ENCODE measurements at regions not wholly inside any gene's neighbourhood (a gene's known extent, or its start where the extent isn't known, plus 50 kb on each side); places are given as distances from the start of the nearest gene placed in this dataset.
"Not testable (repeated sequence)": the region's sequence is repeated elsewhere in the genome, so short reads cannot be mapped to it uniquely, and the experiment has no call there.

- peaks cover 5% of the 10 kb centered on the region for H3K4me1 Mint-ChIP-seq (ENCODE audit: insufficient read depth, unreplicated experiment)
- DNase-seq (ENCODE audit: unreplicated experiment) = no peak
- H3K36me3 Mint-ChIP-seq (ENCODE audit: insufficient read depth, unreplicated experiment) = no peaks in the 10 kb centered on the region
- intact Hi-C loops (cut with micrococcal nuclease) = no loop called here
- no peak for TF ChIP-seq CTCF (IDR thresholded peaks at IDR 0.05; ENCODE audit: unreplicated experiment)
- ChIA-PET POLR2A (no interaction called here), CTCF (no interaction called here)
- H3K4me3 Mint-ChIP-seq (ENCODE audit: unreplicated experiment) = no peak overlapping the region
- H3K27me3 Mint-ChIP-seq (ENCODE audit: insufficient read depth, unreplicated experiment) = peaks cover 57% of the 10 kb centered on the region
- H3K27ac Mint-ChIP-seq (ENCODE audit: low read depth, unreplicated experiment) = no peak overlapping the region
- H3K9me3 Mint-ChIP-seq (ENCODE audit: unreplicated experiment) = no peaks in the 10 kb centered on the region
- BruUV-seq (replicated peaks) = no TSS peak
These were observed 59.6 kb upstream of the CASK start for GRCh38 chrX:41982953-41983352.

GRCh38 chrX:41981481-41982013, 58.2 kb upstream of the CASK start:
- Mint-ChIP-seq H3K4me1 (ENCODE audit: insufficient read depth, unreplicated experiment) (peaks cover 5% of the 10 kb centered on the region), H3K27me3 (ENCODE audit: insufficient read depth, unreplicated experiment) (peaks cover 60% of the 10 kb centered on the region), H3K4me3 (ENCODE audit: unreplicated experiment) (no peak overlapping the region), H3K27ac (ENCODE audit: low read depth, unreplicated experiment) (no peak overlapping the region), H3K9me3 (ENCODE audit: unreplicated experiment) (no peaks in the 10 kb centered on the region), H3K36me3 (ENCODE audit: insufficient read depth, unreplicated experiment) (no peaks in the 10 kb centered on the region)
- ChIA-PET CTCF (no interaction called here), POLR2A (no interaction called here)
- peak; percentile 1 for DNase-seq (ENCODE audit: unreplicated experiment)
- intact Hi-C loops (cut with micrococcal nuclease) = no loop called here
- BruUV-seq (replicated peaks) = no TSS peak
- TF ChIP-seq CTCF (IDR thresholded peaks at IDR 0.05; ENCODE audit: unreplicated experiment) = no peak

- DNase-seq (ENCODE audit: unreplicated experiment); intact Hi-C loops (cut with micrococcal nuclease); H3K36me3 Mint-ChIP-seq (ENCODE audit: insufficient read depth, unreplicated experiment); H3K9me3 Mint-ChIP-seq (ENCODE audit: unreplicated experiment); H3K4me1 Mint-ChIP-seq (ENCODE audit: insufficient read depth, unreplicated experiment); BruUV-seq (replicated peaks); H3K4me3 Mint-ChIP-seq (ENCODE audit: unreplicated experiment); POLR2A ChIA-PET; H3K27ac Mint-ChIP-seq (ENCODE audit: low read depth, unreplicated experiment): not testable (repeated sequence)
- CTCF ChIA-PET = interaction anchor here (0.6 kb wide), 1 partner anchor 112 kb away, joined by 5 read pairs; no protein-coding TSS in a partner anchor
- peaks cover 72% of the 10 kb centered on the region for H3K27me3 Mint-ChIP-seq (ENCODE audit: insufficient read depth, unreplicated experiment)
These were observed 51.3 kb upstream of the CASK start for GRCh38 chrX:41974677-41975076.

- Mint-ChIP-seq H3K9me3 (ENCODE audit: unreplicated experiment) (peaks cover 7% of the 10 kb centered on the region), H3K4me3 (ENCODE audit: unreplicated experiment) (no peak overlapping the region), H3K27ac (ENCODE audit: low read depth, unreplicated experiment) (no peak overlapping the region), H3K36me3 (ENCODE audit: insufficient read depth, unreplicated experiment) (no peaks in the 10 kb centered on the region), H3K4me1 (ENCODE audit: insufficient read depth, unreplicated experiment) (no peaks in the 10 kb centered on the region), H3K27me3 (ENCODE audit: insufficient read depth, unreplicated experiment) (peaks cover 68% of the 10 kb centered on the region)
- BruUV-seq (replicated peaks) = no TSS peak
- intact Hi-C loops (cut with micrococcal nuclease) = no loop called here
- DNase-seq (ENCODE audit: unreplicated experiment) = no peak
- ChIA-PET CTCF (no interaction called here), POLR2A (no interaction called here)
- TF ChIP-seq CTCF (IDR thresholded peaks at IDR 0.05; ENCODE audit: unreplicated experiment) = no peak
These were observed 49.9 kb upstream of the CASK start for GRCh38 chrX:41973208-41973607.

Measured in MCF 10A (cell line).